Vagina (tissue), 2 donors: ENCODE measurements at regions not wholly inside any gene's neighbourhood (a gene's known extent, or its start where the extent isn't known, plus 50 kb on each side); places are given as distances from the start of the nearest gene placed in this dataset.

Experiments used
- CTCF ChIP-seq, 3 experiments: fragments of 450-650 bp in 2 of 3; fragments of 200-600 bp in 1 of 3; sonication (generic) in 1 of 3; IDR thresholded peaks; one replicate each; pipeline ENCODE4 v1.5.1; 2017 to 2019; ENCODE audit warnings: antibody characterized with exemption in 3 of 3, mild to moderate bottlenecking in 2 of 3, moderate library complexity in 2 of 3
- POLR2A ChIP-seq, 2 donors: fragments of 450-650 bp; IDR thresholded peaks; one replicate each; pipeline ENCODE4 v1.6.1; 2017; ENCODE audit warnings: antibody characterized with exemption in 2 of 2, mild to moderate bottlenecking in 2 of 2, moderate library complexity in 2 of 2
- POLR2AphosphoS5 ChIP-seq, 2 donors: sonication (generic); formaldehyde crosslinking; IDR thresholded peaks; one replicate each; pipeline ENCODE4 v1.9.0; 2017; ENCODE audit warnings: antibody characterized with exemption in 2 of 2, mild to moderate bottlenecking in 2 of 2, low read depth in 1 of 2; ENCODE audit not compliant: insufficient read depth in 1 of 2

GRCh38 chr10:88169037-88169319 is 305.6 kb downstream of the PTEN start:
- TF ChIP-seq CTCF (IDR thresholded peaks at IDR 0.05) (no peak), POLR2A (IDR thresholded peaks at IDR 0.05) (no peak), POLR2AphosphoS5 (IDR thresholded peaks at IDR 0.05; ENCODE audit: insufficient read depth in 1 of 2, low read depth in 1 of 2) (no peak)
